ENCODE measurements at regions not wholly inside any gene's neighbourhood (a gene's known extent, or its start where the extent isn't known, plus 50 kb on each side); places are given as distances from the start of the nearest gene placed in this dataset.

- FAIRE-seq = no peak
- no peak for DNase-seq (ENCODE audit: low read depth, low spot score)
- intact Hi-C loops (cut with micrococcal nuclease) = no loop called here
Observed at GRCh38 chr9:27853529-27853928, 280.2 kb upstream of the C9orf72 start.

GRCh38 chr9:27856054-27856453, 282.8 kb upstream of the C9orf72 start:
- H2AFZ ChIP-seq (ENCODE audit: low read depth, low read length) = no peak overlapping the region
- no TSS peak for BruUV-seq (replicated peaks)
- TF ChIP-seq MYC (IDR thresholded peaks at IDR 0.05; ENCODE audit: low read depth, low read length) (no peak), EZH2 (IDR thresholded peaks at IDR 0.05; ENCODE audit: borderline replicate concordance, low read depth, low read length, severe bottlenecking) (no peak), GATA2 (IDR thresholded peaks at IDR 0.05; ENCODE audit: insufficient read depth, insufficient read length, low read depth, low read length) (no peak), POLR2A (IDR thresholded peaks at IDR 0.05; ENCODE audit: low read depth, low read length) (no peak), FOS (IDR thresholded peaks at IDR 0.05; ENCODE audit: borderline replicate concordance, insufficient read depth, low read length) (no peak), POLR2AphosphoS5 (IDR thresholded peaks at IDR 0.05; ENCODE audit: insufficient read depth, low read depth, low read length) (no peak), JUN (IDR thresholded peaks at IDR 0.05; ENCODE audit: borderline replicate concordance, insufficient read depth, insufficient read length, low read depth) (no peak)
- TF ChIP-seq, protein P1, sequence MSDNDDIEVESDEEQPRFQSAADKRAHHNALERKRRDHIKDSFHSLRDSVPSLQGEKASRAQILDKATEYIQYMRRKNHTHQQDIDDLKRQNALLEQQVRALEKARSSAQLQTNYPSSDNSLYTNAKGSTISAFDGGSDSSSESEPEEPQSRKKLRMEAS (IDR thresholded peaks at IDR 0.05; ENCODE audit: insufficient read depth, insufficient read length) = no peak
- H4K20me1 ChIP-seq (replicated peaks; ENCODE audit: control insufficient read depth, extremely low read depth, insufficient read depth, low read length) = no peaks in the 10 kb centered on the region
- H3K4me3 ChIP-seq (replicated peaks in 1 of 3; ENCODE audit: insufficient read depth in 1 of 3, low read depth in 1 of 3, low read length in 3 of 3) = no peak overlapping the region
- no peaks in the 10 kb centered on the region for H3K9me1 ChIP-seq (replicated peaks; ENCODE audit: control insufficient read depth, extremely low read depth, insufficient read depth, low read length)
- no peak overlapping the region for H3K9ac ChIP-seq (replicated peaks; ENCODE audit: extremely low read depth, insufficient read depth, low read length)
- H3K9me3 ChIP-seq (replicated peaks; ENCODE audit: control insufficient read depth, insufficient read depth, low read length) = no peaks in the 10 kb centered on the region
- H3K79me2 ChIP-seq (ENCODE audit: control insufficient read depth, insufficient read depth, low read length) = no peaks in the 10 kb centered on the region
- H3K27me3 ChIP-seq (ENCODE audit: control insufficient read depth in 2 of 2, insufficient read depth in 2 of 2, low read length in 2 of 2) = no peaks in the 10 kb centered on the region
- CTCF ChIA-PET = no interaction called here
- POLR2A ChIA-PET = no interaction called here
- FAIRE-seq = no peak
- H3K36me3 ChIP-seq (ENCODE audit: control insufficient read depth in 2 of 2, extremely low read depth in 1 of 2, insufficient read depth in 2 of 2, low read length in 2 of 2) = no peaks in the 10 kb centered on the region
- no peaks in the 10 kb centered on the region for H3K4me1 ChIP-seq (ENCODE audit: control insufficient read depth, extremely low read depth, insufficient read depth, low read length)
- dilution Hi-C loops (cut with MboI; ENCODE audit: extremely low pct_ligation_motif_present, low sequenced_read_pairs) = no loop called here
- H3K4me2 ChIP-seq (ENCODE audit: insufficient read depth, low read length) = no peak overlapping the region
- no peak for DNase-seq (ENCODE audit: low read depth, low spot score)
- intact Hi-C loops (cut with micrococcal nuclease) = no loop called here
- no peak overlapping the region for H3K27ac ChIP-seq (ENCODE audit: insufficient read depth, low read depth, low read length)

More at GRCh38 chr9:27853529-27853928, 280.2 kb upstream of the C9orf72 start:
- no peak overlapping the region for H3K4me3 ChIP-seq (replicated peaks in 1 of 3; ENCODE audit: insufficient read depth in 1 of 3, low read depth in 1 of 3, low read length in 3 of 3)
- H3K79me2 ChIP-seq (ENCODE audit: control insufficient read depth, insufficient read depth, low read length) = no peaks in the 10 kb centered on the region
- H2AFZ ChIP-seq (ENCODE audit: low read depth, low read length) = no peak overlapping the region
- H3K4me2 ChIP-seq (ENCODE audit: insufficient read depth, low read length) = no peak overlapping the region
- no peaks in the 10 kb centered on the region for H3K27me3 ChIP-seq (ENCODE audit: control insufficient read depth in 2 of 2, insufficient read depth in 2 of 2, low read length in 2 of 2)
- no peaks in the 10 kb centered on the region for H3K9me1 ChIP-seq (replicated peaks; ENCODE audit: control insufficient read depth, extremely low read depth, insufficient read depth, low read length)
- dilution Hi-C loops (cut with MboI; ENCODE audit: extremely low pct_ligation_motif_present, low sequenced_read_pairs) = no loop called here
- no peaks in the 10 kb centered on the region for H3K9me3 ChIP-seq (replicated peaks; ENCODE audit: control insufficient read depth, insufficient read depth, low read length)
- BruUV-seq (replicated peaks) = no TSS peak
- no peaks in the 10 kb centered on the region for H3K36me3 ChIP-seq (ENCODE audit: control insufficient read depth in 2 of 2, extremely low read depth in 1 of 2, insufficient read depth in 2 of 2, low read length in 2 of 2)
- no peaks in the 10 kb centered on the region for H3K4me1 ChIP-seq (ENCODE audit: control insufficient read depth, extremely low read depth, insufficient read depth, low read length)
- no peaks in the 10 kb centered on the region for H4K20me1 ChIP-seq (replicated peaks; ENCODE audit: control insufficient read depth, extremely low read depth, insufficient read depth, low read length)
- ChIA-PET CTCF (no interaction called here), POLR2A (no interaction called here)
- no peak overlapping the region for H3K27ac ChIP-seq (ENCODE audit: insufficient read depth, low read depth, low read length)
- TF ChIP-seq POLR2AphosphoS5 (IDR thresholded peaks at IDR 0.05; ENCODE audit: insufficient read depth, low read depth, low read length) = no peak
- no peak for TF ChIP-seq MYC (IDR thresholded peaks at IDR 0.05; ENCODE audit: low read depth, low read length)
- no peak for TF ChIP-seq FOS (IDR thresholded peaks at IDR 0.05; ENCODE audit: borderline replicate concordance, insufficient read depth, low read length)
- H3K9ac ChIP-seq (replicated peaks; ENCODE audit: extremely low read depth, insufficient read depth, low read length) = no peak overlapping the region
